HG02943 (cell line): ENCODE measurements at regions not wholly inside any gene's neighbourhood (a gene's known extent, or its start where the extent isn't known, plus 50 kb on each side); places are given as distances from the start of the nearest gene placed in this dataset.
"Not testable (repeated sequence)": the region's sequence is repeated elsewhere in the genome, so short reads cannot be mapped to it uniquely, and the experiment has no call there.

Experiments
- ATAC-seq: cut with Tn5 transposase; IDR thresholded peaks from one replicate; pipeline ENCODE4 v1.9.1; 2021; ENCODE audit warnings: mild to moderate bottlenecking, low read depth, moderate library complexity; ENCODE audit not compliant: unreplicated experiment

DNA sequence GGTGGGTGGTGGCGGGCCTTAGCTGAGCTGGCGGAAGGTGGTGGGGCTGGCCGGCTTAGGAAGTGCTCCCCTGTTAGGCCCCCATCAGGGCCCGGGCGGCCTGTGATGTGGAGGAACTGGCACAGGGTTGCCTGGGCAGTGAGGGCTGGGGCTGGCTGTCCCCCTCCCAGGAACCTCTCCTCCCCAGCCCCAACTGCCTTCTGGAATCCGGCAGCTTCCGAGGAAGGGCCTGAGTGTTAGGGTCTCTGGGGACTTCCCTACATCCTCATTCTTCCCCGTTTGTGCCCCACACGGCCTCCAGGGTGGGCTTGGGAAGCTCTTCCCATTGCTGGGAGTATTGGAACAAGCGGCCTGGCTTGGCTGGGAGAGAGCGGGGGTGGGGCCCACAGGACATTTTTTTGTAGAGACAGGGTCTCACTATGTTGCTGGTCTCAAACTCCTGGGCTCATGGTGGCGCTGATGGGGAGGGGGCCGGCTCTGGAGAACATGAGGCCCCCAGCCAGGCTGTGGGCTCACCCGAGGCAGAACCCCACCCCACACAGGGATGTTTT lies 89.9 kb upstream of the CIBAR2 start:
- no peak for ATAC-seq

DNA sequence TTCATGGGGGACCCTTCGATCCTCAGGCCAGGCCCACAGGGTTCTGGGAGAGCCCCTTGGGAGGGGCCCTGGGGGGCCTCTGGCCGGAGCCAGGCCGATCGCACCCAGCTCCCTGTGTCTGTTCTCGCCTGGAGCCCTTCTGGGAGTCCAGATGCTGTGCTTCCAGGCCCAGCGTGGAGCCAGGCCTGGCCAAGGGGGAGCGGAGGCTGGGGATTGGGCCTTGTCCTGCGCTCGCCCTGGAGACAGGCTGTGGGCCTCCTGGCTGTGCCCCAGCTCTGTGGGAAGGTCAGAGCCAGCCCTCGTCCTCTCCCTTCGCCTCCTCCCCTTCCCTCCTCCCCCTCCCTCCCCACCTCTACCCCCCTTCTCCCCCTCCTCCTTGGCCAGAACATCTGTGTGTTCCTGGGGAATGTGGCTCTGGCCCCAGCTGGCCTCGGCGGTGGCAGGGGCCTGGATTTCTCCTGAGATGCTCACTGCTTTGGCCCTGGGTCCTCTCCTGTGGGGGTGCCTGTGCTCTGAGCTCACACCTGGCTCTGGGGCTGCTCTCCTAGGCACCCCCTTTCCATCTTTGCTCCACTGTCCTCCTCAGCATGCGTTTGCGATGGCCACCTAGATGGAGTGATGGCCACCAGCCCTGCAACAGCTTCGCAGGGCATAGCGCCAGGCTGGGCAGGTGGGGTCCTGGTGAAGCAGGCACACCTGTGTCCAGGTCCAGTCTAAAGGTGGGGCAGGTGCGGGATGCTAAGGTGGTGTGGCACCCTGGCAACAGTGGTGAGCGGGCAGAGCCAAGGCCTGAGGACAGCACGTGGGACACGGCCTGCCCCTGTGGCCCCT lies 90.6 kb upstream of the CIBAR2 start:
- no peak for ATAC-seq

DNA sequence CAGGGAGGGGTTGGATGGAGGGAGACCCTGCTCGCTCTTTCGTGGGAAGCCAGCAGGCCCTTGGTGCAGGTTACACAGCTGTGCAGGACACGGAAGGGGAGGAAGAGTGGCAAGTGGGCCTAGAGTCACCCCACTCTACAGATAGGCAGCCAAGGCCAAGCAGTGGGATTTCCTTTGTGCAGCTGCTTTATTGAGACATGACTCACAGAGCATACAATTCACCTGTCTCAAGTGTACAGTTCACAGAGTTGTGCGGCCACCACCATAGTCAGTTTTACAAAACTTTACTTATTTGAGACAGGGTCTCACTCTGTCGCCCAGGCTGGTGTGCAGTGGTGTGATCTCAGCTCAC lies 91.2 kb upstream of the CIBAR2 start:
- no peak for ATAC-seq

DNA sequence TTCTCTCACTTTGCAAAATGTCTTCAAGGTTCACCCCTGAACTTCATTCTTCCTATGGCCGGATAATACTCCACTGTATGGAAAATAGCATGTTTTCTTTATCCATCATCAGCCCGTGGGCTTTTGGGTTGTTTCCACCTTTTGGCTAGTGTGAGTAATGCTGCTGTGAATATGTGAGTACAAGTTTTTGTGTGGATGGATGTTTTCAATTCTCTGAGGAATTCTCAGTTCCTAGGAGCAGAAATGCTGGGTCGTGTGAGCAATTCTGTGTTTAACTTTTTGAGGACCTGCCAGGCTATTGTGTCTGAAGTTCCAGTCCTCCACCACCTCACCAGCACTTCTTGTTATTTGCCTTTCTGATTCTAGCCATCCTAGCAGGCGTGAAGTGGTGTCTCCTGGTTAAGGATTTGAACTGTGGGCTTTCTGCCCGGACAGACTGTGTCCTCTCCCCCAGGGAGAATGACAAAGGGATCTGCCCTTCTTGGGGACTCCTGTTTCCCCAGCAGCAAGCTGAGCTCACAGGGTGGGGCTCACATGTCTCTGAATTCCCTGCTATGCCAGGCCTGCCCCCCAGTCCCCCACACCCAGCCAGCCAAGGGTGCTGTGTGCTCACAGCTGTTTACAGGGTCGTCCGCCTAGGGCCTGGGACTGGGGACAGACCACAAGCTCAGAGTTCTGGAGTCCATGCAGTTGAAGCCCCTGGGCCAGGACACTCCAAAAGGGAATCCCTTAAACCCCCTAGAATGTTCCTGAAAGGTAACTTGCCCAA lies 92.2 kb upstream of the CIBAR2 start:
- no peak for ATAC-seq

DNA sequence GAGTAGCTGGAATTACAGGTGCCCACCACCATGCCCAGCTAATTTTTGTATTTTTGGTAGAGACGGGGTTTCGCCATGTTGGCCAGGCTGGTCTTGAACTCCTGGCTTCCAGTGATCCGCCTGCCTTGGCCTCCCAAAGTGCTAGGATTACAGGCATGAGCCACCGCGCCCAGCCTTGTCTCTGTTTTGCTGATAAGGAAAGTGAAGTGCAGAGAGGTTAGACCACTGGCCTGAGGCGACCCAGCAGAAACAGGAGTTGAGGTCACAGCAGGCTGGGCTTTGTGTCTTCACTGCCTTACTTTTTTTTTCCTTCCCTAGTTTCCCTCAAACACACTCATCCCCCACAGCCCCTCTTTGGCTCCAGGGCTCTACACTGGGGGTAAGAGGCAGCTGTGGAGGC lies 93.0 kb upstream of the CIBAR2 start:
- not testable (repeated sequence) for ATAC-seq

DNA sequence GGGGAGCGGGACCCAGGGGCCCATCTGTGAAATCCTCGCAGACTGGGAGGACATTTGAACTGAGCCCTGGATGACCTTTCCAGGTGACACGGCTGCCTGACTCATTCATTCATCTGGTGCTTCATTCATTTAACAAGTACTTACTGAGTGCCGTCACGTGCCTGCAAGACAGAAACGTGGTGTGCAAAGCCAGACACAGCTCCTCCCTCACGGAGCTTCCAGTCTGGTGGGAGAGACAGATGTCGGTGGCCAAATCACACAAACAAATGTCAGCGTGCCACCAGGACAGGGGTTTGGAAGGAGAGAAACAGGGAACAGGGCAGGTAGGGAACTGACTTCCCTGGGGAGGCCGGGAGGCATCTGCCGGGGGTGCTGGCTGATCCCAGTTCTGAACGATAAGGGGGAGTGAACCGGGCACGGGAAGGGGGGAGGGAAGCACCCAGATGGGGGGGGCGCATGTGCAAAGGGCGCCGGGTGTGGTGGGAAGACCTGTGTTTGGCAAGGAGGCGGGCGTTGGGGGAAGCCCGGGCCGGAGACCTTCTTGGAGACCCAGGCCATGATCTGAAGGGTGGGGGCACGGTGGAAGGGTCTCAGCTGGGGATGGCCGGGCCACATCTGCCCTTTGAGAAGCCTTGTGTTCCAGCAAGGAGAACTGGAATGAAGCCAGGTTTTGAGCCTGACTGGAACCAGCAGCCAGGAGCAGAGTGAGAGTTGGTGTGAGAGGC lies 93.6 kb upstream of the CIBAR2 start:
- ATAC-seq: no peak

DNA sequence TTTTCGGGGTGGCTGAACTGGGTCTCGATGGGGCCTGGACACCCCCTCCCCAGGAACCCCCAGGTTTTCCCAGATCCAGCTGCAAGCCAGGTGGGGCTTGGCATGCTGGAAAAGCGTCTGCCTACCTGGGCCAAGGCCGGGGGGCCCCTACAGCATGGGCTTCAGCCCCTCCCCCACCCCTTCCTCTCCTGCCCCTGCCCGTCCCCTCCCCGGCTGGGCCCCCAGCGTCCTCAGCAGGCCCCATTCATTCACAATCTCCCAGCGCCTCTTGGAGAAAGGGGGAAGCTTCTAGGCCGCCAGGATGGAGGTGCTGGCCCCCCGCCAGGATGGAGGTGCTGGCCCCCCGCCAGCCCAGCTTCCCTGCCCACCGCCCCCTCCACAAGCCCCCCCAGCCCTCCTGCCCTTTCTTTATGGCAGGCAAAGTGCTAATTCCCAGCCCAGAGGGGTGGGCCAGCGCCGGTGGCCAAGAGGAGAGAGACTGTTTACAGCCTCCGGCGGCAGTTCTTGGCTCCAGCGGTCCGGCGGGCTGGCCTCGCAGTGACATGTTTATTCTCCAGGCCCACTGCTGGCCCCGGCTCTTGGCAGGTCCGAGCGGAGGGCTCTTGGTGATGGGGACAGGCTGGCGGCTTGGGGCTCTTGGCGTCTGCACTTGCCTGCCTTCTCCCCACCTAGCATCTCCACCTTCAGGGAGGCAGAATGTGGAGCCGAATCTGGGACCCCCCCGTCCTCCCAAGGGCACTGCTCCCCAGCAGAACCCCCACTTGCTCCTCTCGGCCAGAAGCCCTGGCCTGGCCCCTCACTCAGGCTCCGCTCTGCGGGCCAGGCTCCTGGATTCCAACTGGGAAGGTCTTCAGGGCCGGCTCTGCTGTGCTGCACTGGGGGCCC lies 94.4 kb upstream of the CIBAR2 start:
- no peak for ATAC-seq

DNA sequence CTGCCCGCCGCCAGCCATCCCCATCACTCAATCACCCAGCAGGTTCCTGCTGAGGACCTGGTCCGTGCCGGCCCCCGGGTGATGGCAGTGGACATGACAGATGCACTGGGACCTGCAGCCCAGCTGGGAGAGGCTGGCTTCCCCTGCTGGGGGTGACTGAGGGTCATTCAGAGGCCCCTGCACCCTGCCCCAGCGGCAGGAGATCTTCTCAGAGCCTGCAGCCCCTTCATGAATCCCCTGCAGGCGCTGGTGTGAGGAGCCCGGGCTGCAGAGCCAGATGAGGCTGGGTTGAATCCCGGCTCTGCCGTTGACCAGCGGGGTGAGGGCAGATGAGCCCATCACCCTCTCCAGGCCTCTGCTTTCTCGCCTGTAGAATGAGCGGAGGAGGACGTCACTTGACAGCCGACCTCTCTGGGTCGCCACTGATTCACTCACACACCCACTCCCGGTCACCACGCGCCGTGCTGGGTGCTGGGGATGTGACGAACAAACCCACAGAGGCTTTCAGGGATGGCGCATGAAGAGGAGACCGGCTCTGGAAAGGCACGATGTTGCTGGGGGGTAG lies 95.2 kb upstream of the CIBAR2 start:
- no peak for ATAC-seq

DNA sequence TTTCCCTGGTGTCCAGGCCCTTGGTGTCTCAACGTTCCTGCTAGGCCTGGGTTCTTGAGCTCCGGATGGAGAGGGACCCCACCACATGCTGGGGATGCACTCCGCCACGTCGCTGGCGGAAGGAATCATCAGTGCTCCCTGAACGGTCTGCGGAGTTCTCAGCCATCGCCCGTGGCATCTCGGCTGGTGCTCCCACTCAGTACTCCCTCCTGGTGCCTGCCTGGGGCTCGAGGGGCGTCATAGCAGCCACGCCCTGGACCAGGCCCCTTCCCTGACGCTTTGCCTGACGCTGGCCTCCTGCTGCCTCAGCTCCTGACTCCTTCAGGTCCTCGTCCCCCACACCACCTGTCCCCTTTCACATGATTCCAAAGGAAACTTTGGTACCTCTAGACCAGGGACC lies 95.9 kb upstream of the CIBAR2 start:
- ATAC-seq: no peak

DNA sequence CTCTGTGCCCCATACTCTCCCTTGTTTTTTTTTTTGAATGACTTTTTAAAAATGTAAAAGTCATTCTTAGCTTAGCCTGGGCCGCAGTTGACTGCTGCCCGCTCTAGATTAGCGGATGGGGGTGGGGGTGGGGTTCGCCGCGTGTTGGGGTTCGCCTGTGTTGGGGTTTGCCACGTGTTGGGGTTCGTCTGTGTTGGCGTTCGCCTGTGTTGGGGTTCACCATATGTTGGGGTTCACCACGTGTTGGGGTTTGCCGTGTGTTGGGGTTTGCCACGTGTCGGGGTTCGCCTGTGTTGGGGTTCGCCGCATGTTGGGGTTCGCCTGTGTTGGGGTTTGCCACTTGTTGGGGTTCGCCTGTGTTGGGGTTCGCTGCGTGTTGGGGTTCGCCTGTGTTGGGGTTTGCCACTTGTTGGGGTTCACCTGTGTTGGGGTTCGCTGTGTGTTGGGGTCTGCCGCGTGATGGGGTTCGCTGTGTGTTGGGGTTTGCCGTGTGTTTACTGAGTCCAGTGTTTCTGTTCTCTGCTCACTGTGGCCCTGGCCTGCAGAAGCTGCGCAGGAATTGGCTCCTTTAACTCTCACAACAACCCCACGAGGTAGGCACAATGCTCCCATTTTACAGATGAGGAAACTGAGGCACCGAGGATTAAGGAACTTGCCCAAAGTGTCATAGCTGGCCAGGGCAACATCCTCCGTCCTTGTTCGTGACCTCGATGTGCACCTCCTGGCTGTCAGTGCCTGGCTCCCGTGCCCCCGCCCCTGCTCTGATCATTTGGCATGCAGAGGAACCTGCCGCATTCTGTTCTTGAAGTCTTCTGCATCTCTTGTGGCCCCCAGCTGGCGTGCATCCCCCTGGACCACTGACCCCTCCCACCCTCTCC lies 96.6 kb upstream of the CIBAR2 start:
- ATAC-seq: no peak

DNA sequence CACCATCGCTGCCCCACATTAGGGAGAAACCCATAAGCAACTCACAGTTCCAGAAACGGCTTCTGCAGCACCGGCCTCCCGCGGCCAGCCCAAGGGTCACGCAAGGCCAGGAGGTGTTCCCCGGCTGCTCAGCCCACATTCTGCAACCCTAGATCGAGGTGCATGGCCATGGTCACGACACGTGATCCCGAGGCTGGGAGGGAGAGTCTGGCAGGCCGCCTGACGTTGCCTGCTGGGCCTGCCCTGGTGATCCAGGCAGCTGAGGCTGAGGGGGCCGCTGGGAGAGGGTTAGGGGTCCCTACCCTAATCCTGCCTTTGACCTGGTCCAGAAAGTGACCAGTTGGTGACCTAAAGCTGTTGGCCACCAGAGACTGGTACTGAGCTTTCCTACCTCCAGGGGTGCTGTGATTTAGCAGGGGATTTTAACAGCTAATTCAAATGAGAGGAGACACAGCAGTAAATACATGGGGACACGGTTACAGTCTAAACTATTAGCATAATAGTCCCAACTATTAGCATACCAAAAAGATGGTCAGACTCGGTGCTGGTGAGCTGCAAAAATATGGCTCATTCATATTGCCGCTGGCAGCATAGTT lies 97.4 kb upstream of the CIBAR2 start:
- ATAC-seq: no peak

DNA sequence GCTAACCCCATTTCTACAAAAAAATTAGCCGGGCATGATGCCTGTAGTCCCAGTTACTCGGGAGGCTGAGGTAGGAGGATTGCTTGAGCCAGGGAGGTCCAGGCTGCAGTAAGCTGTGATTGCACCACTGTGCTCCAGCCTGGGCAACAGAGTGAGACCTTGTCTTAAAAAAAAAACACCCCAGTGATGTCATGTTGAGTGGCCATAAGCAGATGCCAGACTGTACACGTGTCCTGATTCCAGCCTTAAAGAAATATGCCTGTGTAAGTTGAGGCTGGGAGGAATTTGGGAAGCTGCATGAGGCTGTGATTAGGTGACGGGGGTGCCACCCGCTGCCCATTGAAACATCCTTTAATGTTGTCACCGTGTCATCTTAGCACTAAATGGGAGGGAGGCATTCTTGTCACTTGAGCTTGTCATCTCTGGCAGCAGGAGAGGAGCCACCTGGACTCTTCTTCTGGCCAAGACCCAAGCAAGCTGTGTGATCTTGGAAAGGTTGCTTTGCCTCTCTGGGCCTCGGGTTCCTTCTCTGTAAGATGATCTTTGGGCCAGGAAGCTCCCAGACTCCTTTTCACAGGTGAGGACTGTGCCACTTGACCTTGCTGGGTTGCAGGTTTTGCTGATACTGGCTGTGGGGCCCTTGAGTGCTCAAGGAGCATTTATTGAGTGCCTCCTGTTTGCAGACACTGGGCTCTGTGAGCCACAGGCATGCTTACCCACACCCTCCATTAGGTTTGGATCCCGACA lies 98.3 kb upstream of the CIBAR2 start:
- ATAC-seq: no peak

DNA sequence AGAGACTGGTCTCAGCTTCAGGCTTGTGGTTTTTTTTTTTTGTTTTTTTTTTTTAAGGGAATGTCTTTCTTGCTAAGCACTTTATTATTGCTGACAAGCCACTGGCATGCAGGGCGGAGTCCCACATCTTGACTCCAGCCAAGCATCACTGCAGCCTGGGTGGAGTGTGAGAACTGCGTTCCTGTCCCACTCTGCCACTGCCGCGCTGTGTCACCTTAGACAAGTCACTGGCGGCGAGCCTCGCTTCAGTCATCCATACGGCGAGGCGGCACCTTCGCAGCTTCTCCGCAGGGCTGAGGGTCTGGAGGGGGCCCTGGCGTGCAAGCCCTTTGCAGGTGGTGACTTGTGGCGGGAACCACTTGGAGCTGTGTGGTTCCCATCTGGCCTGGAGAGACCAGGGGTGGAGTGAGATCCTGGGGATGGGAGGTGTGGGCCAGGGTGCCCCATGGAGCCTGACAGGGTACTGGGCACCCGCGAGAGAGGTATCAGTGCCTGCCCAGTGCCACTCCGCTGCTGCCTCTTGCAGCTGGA lies 99.1 kb upstream of the CIBAR2 start:
- no peak for ATAC-seq

DNA sequence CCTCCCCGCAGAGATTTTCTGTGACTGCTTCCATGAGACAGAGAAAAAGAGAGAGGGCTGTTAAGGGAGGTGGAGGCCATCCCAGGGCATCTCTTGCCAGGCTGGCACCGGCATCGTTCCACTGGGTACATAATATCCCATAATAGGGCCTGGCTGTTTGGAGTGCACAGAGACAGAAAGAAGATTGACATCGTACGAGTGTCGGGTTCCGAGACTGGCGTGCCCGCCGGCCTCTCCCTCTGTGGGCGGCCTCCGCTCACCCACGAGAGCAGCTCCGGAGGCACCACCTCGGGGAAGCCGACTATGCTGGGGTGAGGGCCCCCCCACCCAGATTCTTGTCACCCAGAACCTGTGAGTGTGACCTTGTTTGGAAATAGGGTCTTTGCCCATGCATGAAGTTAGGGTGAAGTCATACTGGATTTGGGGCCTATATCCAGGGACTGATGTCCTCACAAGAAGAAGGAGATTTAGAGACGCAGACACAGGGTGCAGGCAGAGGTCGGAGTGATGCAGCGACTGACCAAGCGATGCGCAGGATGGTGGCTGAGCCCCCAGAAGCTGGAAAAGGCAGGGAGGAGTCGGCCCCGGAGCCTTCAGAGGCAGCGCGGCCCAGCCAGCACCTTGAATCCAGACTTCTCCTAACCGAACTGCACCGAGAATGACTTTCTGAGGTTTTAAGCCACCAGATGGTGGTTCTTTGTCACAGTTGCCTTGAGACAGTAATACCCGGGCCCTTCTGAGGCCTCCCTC lies 101.8 kb upstream of the CIBAR2 start:
- ATAC-seq: no peak

DNA sequence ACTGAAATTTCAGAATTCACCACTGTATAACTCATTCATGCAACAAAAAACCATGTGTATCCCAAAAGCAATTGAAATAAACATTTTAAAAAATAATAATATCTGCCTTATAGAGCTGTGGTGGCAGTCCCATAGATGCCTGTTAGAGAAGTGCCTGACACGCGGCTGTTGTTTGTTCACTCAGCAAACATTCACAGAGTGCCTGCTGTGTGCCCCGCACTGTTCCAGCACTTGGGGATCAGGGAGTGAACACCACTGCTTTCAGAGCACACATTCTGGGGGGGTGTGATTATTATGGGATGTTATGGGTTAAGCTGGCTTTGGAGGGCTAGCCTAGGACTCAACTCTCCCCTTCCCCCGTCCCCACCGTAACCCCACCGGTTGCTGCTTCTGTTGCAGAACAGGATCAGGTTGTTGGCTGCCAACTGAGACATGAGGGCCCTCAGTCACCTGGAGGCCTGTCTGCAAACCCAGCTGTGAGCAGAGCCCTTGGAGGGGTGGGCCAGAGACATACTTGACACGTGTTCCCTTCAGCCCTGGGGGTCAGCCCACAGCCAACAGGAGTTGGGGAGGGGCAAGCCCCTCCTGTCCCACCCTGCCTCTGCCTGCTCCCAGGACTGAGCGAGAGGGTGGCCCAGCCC lies 103.3 kb upstream of the CIBAR2 start:
- ATAC-seq: no peak
